ENCODE measurements at regions not wholly inside any gene's neighbourhood (a gene's known extent, or its start where the extent isn't known, plus 50 kb on each side); places are given as distances from the start of the nearest gene placed in this dataset.
"Not testable (repeated sequence)": the region's sequence is repeated elsewhere in the genome, so short reads cannot be mapped to it uniquely, and the experiment has no call there.

DNA sequence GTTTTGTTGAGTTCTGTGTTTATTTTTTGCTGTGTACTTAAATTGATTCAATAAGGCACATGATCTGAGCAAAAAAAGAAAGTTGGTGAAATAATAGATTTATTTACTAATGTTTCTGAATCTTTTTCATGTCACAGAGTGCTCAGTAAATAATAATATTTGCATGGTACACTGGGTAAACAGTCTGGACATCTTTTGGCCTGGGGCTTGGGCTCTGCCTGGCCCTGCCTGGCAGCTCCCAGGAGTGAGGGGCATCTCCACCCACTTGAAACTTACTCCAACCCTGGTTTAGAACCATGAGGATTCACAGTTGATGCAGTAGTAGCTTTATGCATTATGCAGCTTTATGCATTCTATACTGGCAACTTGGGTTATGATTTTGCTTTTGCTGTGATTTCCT, 124.2 kb upstream of the SLC4A4 start:
- no peaks in the 10 kb centered on the region for H3K9me3 ChIP-seq (replicated peaks)
- intact Hi-C loops (cut with micrococcal nuclease) = no loop called here
- H3K27me3 ChIP-seq (ENCODE audit: low read depth) = no peaks in the 10 kb centered on the region
- DNase-seq = no peak
- no peak overlapping the region for H3K27ac ChIP-seq (replicated peaks)
- TF ChIP-seq CTCF (IDR thresholded peaks at IDR 0.05; ENCODE audit: borderline replicate concordance) = no peak
- no peaks in the 10 kb centered on the region for H3K36me3 ChIP-seq
- H3K4me3 ChIP-seq = no peak overlapping the region
- H3K4me1 ChIP-seq = peaks cover 30% of the 10 kb centered on the region

- intact Hi-C loops (cut with micrococcal nuclease) = no loop called here
- no peaks in the 10 kb centered on the region for H3K9me3 ChIP-seq (replicated peaks)
- DNase-seq = no peak
- H3K36me3 ChIP-seq = no peaks in the 10 kb centered on the region
- H3K4me1 ChIP-seq = peaks cover 16% of the 10 kb centered on the region
- no peak for TF ChIP-seq CTCF (IDR thresholded peaks at IDR 0.05; ENCODE audit: borderline replicate concordance)
- no peak overlapping the region for H3K27ac ChIP-seq (replicated peaks)
- no peaks in the 10 kb centered on the region for H3K27me3 ChIP-seq (ENCODE audit: low read depth)
- no peak overlapping the region for H3K4me3 ChIP-seq
Observed at GRCh38 chr4:71216316-71216959, 122.4 kb upstream of the SLC4A4 start.

DNA sequence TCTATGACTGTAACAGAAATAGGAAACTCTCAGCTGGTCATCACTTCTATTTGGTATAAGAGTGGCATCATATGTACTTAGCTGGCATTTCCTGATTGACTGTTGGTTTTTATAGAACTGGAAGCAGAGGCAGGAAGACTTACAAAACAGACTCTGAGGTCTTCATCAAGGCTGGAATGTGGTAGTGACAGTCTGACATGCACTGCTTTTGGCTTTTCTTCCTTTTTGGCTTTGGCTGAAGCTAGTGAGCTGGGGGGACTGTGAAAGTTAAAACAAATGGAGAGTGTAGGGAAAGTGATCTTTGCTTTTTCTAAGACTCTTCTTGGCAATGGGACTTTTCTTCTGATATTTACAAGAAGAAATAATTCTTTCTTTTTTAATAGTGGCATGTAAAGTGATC, 121.1 kb upstream of the SLC4A4 start:
- TF ChIP-seq CTCF (IDR thresholded peaks at IDR 0.05; ENCODE audit: borderline replicate concordance) = no peak
- Histone ChIP-seq H3K36me3 (no peaks in the 10 kb centered on the region), H3K27ac (replicated peaks) (no peak overlapping the region)

GRCh38 chr4:71220848-71221247, 118.0 kb upstream of the SLC4A4 start:
- not testable (repeated sequence) for H3K27ac ChIP-seq (replicated peaks); H3K9me3 ChIP-seq (replicated peaks); H3K36me3 ChIP-seq; H3K4me3 ChIP-seq; H3K27me3 ChIP-seq (ENCODE audit: low read depth); H3K4me1 ChIP-seq; DNase-seq
- intact Hi-C loops (cut with micrococcal nuclease) = loop anchor here (10.0 kb wide), 1 partner anchor 324 kb away; no protein-coding TSS in a partner anchor

More for the DNA sequence above, 121.1 kb upstream of the SLC4A4 start:
- no peak for DNase-seq
- Histone ChIP-seq H3K4me3 (no peak overlapping the region), H3K9me3 (replicated peaks) (no peaks in the 10 kb centered on the region), H3K27me3 (ENCODE audit: low read depth) (no peaks in the 10 kb centered on the region), H3K4me1 (peaks cover 5% of the 10 kb centered on the region)
- intact Hi-C loops (cut with micrococcal nuclease) = no loop called here

- no peaks in the 10 kb centered on the region for H3K36me3 ChIP-seq
- H3K27me3 ChIP-seq (ENCODE audit: low read depth) = no peaks in the 10 kb centered on the region
- TF ChIP-seq CTCF (IDR thresholded peaks at IDR 0.05; ENCODE audit: borderline replicate concordance) = no peak
- no peak overlapping the region for H3K4me3 ChIP-seq
- peaks cover 8% of the 10 kb centered on the region for H3K4me1 ChIP-seq
- no peaks in the 10 kb centered on the region for H3K9me3 ChIP-seq (replicated peaks)
- no peak overlapping the region for H3K27ac ChIP-seq (replicated peaks)
- intact Hi-C loops (cut with micrococcal nuclease) = loop anchor here (10.0 kb wide), 1 partner anchor 323 kb away; no protein-coding TSS in a partner anchor
- no peak for DNase-seq
Observed at GRCh38 chr4:71221510-71222466, 117.0 kb upstream of the SLC4A4 start.

Data from left ventricle myocardium inferior (tissue), 1 donor.